HG03066 (cell line): ENCODE measurements at regions not wholly inside any gene's neighbourhood (a gene's known extent, or its start where the extent isn't known, plus 50 kb on each side); places are given as distances from the start of the nearest gene placed in this dataset.

Experiments used
- ATAC-seq: cut with Tn5 transposase; IDR thresholded peaks from one replicate; pipeline ENCODE4 v1.9.1; 2021; ENCODE audit warnings: low read depth; ENCODE audit not compliant: unreplicated experiment

DNA sequence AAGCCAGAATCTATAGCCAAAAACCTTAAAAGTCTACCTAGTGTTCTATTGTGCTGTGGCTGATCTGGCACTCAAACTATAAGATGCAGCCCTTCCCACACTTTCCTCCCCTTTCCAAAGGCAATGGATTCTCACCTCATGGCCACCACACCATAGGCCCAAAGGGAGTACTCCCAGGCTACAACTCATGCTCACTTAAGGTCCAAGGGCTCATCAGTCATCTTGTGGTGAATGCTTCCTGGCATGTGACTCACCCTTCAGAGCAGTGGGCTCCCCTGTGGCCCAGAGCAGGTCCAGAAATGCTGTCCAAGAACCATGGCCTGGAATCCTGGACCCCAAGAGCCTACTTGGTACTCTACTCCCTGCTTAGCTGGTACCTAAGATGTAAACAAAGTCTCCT lies 181.0 kb downstream of the CHRDL1 start:
- no peak for ATAC-seq
